Breast epithelium (tissue), 4 donors: ENCODE measurements at regions not wholly inside any gene's neighbourhood (a gene's known extent, or its start where the extent isn't known, plus 50 kb on each side); places are given as distances from the start of the nearest gene placed in this dataset.
A peak's percentile ranks its signal among the peaks of the same experiment; 100 is the strongest.

Source experiments
- DNase-seq, 2 donors: peaks; one replicate each; pipeline ENCODE4 v3.0.0-alpha.2; 2019; ENCODE audit warnings: low spot score in 2 of 2
- H3K27ac ChIP-seq, 2 donors: fragments of 200-600 bp; sonication (generic) in 1 of 2; one replicate each; pipeline ENCODE4 v1.5.1; 2016 to 2019; ENCODE audit warnings: mild to moderate bottlenecking in 1 of 2
- H3K27me3 ChIP-seq, 2 donors: fragments of 200-600 bp; sonication (generic) in 1 of 2; one replicate each; pipeline versions ENCODE4 v1.5.1 to v1.6.0; 2017 to 2019; ENCODE audit warnings: control low read depth in 1 of 2, mild to moderate bottlenecking in 1 of 2
- H3K36me3 ChIP-seq: fragments of 200-600 bp; one replicate; pipeline ENCODE4 v1.5.1; 2019
- H3K4me1 ChIP-seq, 2 donors: fragments of 200-600 bp; sonication (generic); one replicate each; pipeline ENCODE4 v1.5.1; 2016 to 2019; ENCODE audit warnings: control low read depth in 1 of 2
- H3K4me3 ChIP-seq, 3 donors: fragments of 200-600 bp; sonication (generic); 1 replicate in 2 of 3; 2 replicates in 1 of 3; pipeline ENCODE4 v1.5.1; 2016 to 2019; ENCODE audit warnings: mild to moderate bottlenecking in 3 of 3, moderate library complexity in 2 of 3
- H3K9me3 ChIP-seq, 2 donors: fragments of 200-600 bp; sonication (generic) in 1 of 2; one replicate each; pipeline ENCODE4 v1.5.1; 2016 to 2019; ENCODE audit warnings: control low read depth in 1 of 2
- POLR2A ChIP-seq: fragments of 450-650 bp; IDR thresholded peaks from one replicate; pipeline ENCODE4 v1.6.1; 2016; ENCODE audit warnings: antibody characterized with exemption, mild to moderate bottlenecking, moderate library complexity
- POLR2AphosphoS5 ChIP-seq, 3 donors: sonication (generic); formaldehyde crosslinking; IDR thresholded peaks; one replicate each; pipeline ENCODE4 v1.6.1; 2017; ENCODE audit warnings: antibody characterized with exemption in 3 of 3
- intact Hi-C: fragments of 100-400 bp; cut with DNase I; formaldehyde crosslinking; loops from one replicate; pipeline ENCODE4 v1.15.1; 2023; ENCODE audit warnings: low total_unique reads
- TF ChIP-seq, protein P1 (sequence below), 3 donors: fragments of 450-650 bp; IDR thresholded peaks; one replicate each; pipeline ENCODE4 v1.5.1; 2016 to 2017; ENCODE audit warnings: antibody characterized with exemption in 3 of 3, mild to moderate bottlenecking in 3 of 3, moderate library complexity in 3 of 3

- Histone ChIP-seq H3K4me1 (peaks cover 3 to 8% of the 10 kb centered on the region in 2 donors), H3K36me3 (no peaks in the 10 kb centered on the region), H3K9me3 (no peaks in the 10 kb centered on the region), H3K27ac (no peak overlapping the region), H3K4me3 (no peak overlapping the region), H3K27me3 (no peaks in the 10 kb centered on the region)
- DNase-seq, result no peak
- intact Hi-C loops, result no loop called here
- TF ChIP-seq POLR2A (no peak), POLR2AphosphoS5 (IDR thresholded peaks at IDR 0.05) (no peak)
- TF ChIP-seq, protein P1, sequence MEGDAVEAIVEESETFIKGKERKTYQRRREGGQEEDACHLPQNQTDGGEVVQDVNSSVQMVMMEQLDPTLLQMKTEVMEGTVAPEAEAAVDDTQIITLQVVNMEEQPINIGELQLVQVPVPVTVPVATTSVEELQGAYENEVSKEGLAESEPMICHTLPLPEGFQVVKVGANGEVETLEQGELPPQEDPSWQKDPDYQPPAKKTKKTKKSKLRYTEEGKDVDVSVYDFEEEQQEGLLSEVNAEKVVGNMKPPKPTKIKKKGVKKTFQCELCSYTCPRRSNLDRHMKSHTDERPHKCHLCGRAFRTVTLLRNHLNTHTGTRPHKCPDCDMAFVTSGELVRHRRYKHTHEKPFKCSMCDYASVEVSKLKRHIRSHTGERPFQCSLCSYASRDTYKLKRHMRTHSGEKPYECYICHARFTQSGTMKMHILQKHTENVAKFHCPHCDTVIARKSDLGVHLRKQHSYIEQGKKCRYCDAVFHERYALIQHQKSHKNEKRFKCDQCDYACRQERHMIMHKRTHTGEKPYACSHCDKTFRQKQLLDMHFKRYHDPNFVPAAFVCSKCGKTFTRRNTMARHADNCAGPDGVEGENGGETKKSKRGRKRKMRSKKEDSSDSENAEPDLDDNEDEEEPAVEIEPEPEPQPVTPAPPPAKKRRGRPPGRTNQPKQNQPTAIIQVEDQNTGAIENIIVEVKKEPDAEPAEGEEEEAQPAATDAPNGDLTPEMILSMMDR (IDR thresholded peaks at IDR 0.05), result no peak
Measured at GRCh38 chr5:74198156-74198555, 442.4 kb downstream of the ENC1 start.

DNA sequence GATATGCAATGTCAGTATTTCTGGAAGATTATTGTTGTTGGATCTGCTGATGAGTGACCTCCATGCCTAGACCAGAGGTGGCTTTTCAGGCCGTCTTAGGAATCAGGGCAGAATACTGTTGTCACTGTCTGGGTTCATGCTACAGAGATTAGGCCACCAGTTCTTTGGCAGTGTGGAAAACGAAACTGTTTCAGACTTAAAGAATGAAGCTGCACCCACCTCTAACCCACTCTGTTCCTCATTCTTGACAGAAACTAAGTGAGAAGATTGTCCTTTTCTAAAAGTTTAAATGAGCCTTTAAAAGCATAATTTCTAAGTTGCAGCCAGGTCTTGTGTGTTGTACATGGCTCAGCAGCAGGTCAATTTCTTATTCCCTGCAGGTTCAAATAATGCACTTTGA, 444.3 kb downstream of the ENC1 start:
- no peaks in the 10 kb centered on the region for H3K9me3 ChIP-seq
- no peak for TF ChIP-seq POLR2AphosphoS5 (IDR thresholded peaks at IDR 0.05)
- TF ChIP-seq, protein P1 (IDR thresholded peaks at IDR 0.05), result no peak
- no peak for TF ChIP-seq POLR2A
- intact Hi-C loops, result no loop called here

GRCh38 chr5:74194196-74194595, 446.3 kb downstream of the ENC1 start:
- no peak overlapping the region for H3K27ac ChIP-seq
- no peaks in the 10 kb centered on the region for H3K9me3 ChIP-seq
- H3K4me1 ChIP-seq, result no peaks in the 10 kb centered on the region
- intact Hi-C loops, result no loop called here
- H3K27me3 ChIP-seq, result no peaks in the 10 kb centered on the region
- H3K36me3 ChIP-seq, result no peaks in the 10 kb centered on the region
- H3K4me3 ChIP-seq, result no peak overlapping the region
- TF ChIP-seq, protein P1 (IDR thresholded peaks at IDR 0.05), result no peak
- TF ChIP-seq POLR2A (no peak), POLR2AphosphoS5 (IDR thresholded peaks at IDR 0.05) (no peak)
- no peak for DNase-seq

More for the DNA sequence above, 444.3 kb downstream of the ENC1 start:
- Histone ChIP-seq H3K36me3 (no peaks in the 10 kb centered on the region), H3K4me1 (peaks cover 3 to 8% of the 10 kb centered on the region in 2 donors), H3K4me3 (no peak overlapping the region), H3K27ac (no peak overlapping the region), H3K27me3 (no peaks in the 10 kb centered on the region)
- no peak for DNase-seq

- Histone ChIP-seq H3K36me3 (no peaks in the 10 kb centered on the region), H3K9me3 (no peaks in the 10 kb centered on the region), H3K4me1 (no peaks in the 10 kb centered on the region), H3K27ac (peak overlapping the region in 1 of 2 donors; percentile 10), H3K4me3 (no peak overlapping the region), H3K27me3 (no peaks in the 10 kb centered on the region)
- TF ChIP-seq POLR2AphosphoS5 (IDR thresholded peaks at IDR 0.05), result no peak
- no peak for TF ChIP-seq POLR2A
- TF ChIP-seq, protein P1 (IDR thresholded peaks at IDR 0.05), result no peak
- intact Hi-C loops, result no loop called here
- DNase-seq, result no peak
Measured at GRCh38 chr5:74192606-74193299, 447.8 kb downstream of the ENC1 start.

- Histone ChIP-seq H3K4me1 (peaks cover 0 to 7% of the 10 kb centered on the region in 2 donors), H3K36me3 (no peaks in the 10 kb centered on the region), H3K4me3 (no peak overlapping the region), H3K27ac (no peak overlapping the region), H3K9me3 (no peaks in the 10 kb centered on the region), H3K27me3 (no peaks in the 10 kb centered on the region)
- no peak for DNase-seq
- intact Hi-C loops, result no loop called here
- TF ChIP-seq, protein P1 (IDR thresholded peaks at IDR 0.05), result no peak
- TF ChIP-seq POLR2A (no peak), POLR2AphosphoS5 (IDR thresholded peaks at IDR 0.05) (no peak)
Measured at GRCh38 chr5:74188351-74189105, 452.0 kb downstream of the ENC1 start.
